Naive thymus-derived CD8-positive, alpha-beta T cell (primary cell): ENCODE measurements at regions not wholly inside any gene's neighbourhood (a gene's known extent, or its start where the extent isn't known, plus 50 kb on each side); places are given as distances from the start of the nearest gene placed in this dataset.

Source experiments
- ATAC-seq, 2 donors: fragments of 150-1000 bp; cut with Tn5 transposase in 1 of 2; sonication (Bioruptor Pico), chemical (Tn5 transposase) in 1 of 2; 1 replicate in 1 of 2; 2 replicates in 1 of 2; pipeline ENCODE4 v1.10.0; 2021; ENCODE audit warnings: mild to moderate bottlenecking in 2 of 2, moderate library complexity in 2 of 2
- POLR2A ChIA-PET: fragments of 350-600 bp; sonication (Branson Sonifier 250); formaldehyde crosslinking; loops from one replicate; lab custom pipeline; 2021; ENCODE audit warnings: antibody characterized with exemption; lab: Charles Lee
- DNase-seq, 10 donors: peaks; one replicate each; pipeline versions ENCODE4 v3.0.0 to v3.0.0-alpha.2; 2020 to 2022
- H3K27ac Mint-ChIP-seq, 10 donors: one replicate each; pipeline ENCODE4 v1.8.0; 2020 to 2022; ENCODE audit warnings: mild to moderate bottlenecking in 10 of 10, mixed read lengths in 10 of 10, moderate library complexity in 4 of 10, inconsistent platforms in 1 of 10
- H3K27me3 Mint-ChIP-seq, 5 donors: one replicate each; pipeline ENCODE4 v1.8.0; 2021 to 2022; ENCODE audit warnings: mixed read lengths in 5 of 5
- H3K36me3 Mint-ChIP-seq, 3 donors: one replicate each; pipeline ENCODE4 v1.8.0; 2020 to 2022; ENCODE audit warnings: mixed read lengths in 3 of 3, mild to moderate bottlenecking in 2 of 3, inconsistent platforms in 1 of 3
- H3K4me1 Mint-ChIP-seq, 4 donors: one replicate each; pipeline ENCODE4 v1.8.0; 2021 to 2022; ENCODE audit warnings: mixed read lengths in 4 of 4
- H3K4me3 Mint-ChIP-seq, 10 donors: one replicate each; pipeline ENCODE4 v1.8.0; 2020 to 2022; ENCODE audit warnings: mild to moderate bottlenecking in 10 of 10, mixed read lengths in 10 of 10, moderate library complexity in 6 of 10, inconsistent platforms in 1 of 10
- H3K9me3 Mint-ChIP-seq, 9 donors: one replicate each; pipeline ENCODE4 v1.8.0; 2020 to 2022; ENCODE audit warnings: mixed read lengths in 9 of 9, mild to moderate bottlenecking in 3 of 9, inconsistent platforms in 1 of 9, moderate library complexity in 1 of 9

- Mint-ChIP-seq H3K27me3 (peaks cover 0 to 6% (median 0%) of the 10 kb centered on the region in 5 donors), H3K4me1 (peaks cover 0 to 4% (median 0%) of the 10 kb centered on the region in 4 donors)
Observed at GRCh38 chr1:221109930-221110329, 230.7 kb downstream of the HLX start.

GRCh38 chr1:221117133-221117532, 237.9 kb downstream of the HLX start:
- POLR2A ChIA-PET: no interaction called here
- H3K27me3 Mint-ChIP-seq: peaks cover 2 to 22% (median 7%) of the 10 kb centered on the region in 5 donors
- H3K36me3 Mint-ChIP-seq: peaks cover 0 to 5% (median 0%) of the 10 kb centered on the region in 3 donors
- no peak overlapping the region for H3K4me3 Mint-ChIP-seq
- peaks cover 0 to 27% (median 8%) of the 10 kb centered on the region in 9 donors for H3K9me3 Mint-ChIP-seq
- H3K4me1 Mint-ChIP-seq: no peaks in the 10 kb centered on the region
- DNase-seq (no peak), ATAC-seq (no peak)
- no peak overlapping the region for H3K27ac Mint-ChIP-seq

More at GRCh38 chr1:221109930-221110329, 230.7 kb downstream of the HLX start:
- DNase-seq (no peak), ATAC-seq (no peak)
- peaks cover 0 to 12% (median 6%) of the 10 kb centered on the region in 9 donors for H3K9me3 Mint-ChIP-seq
- H3K4me3 Mint-ChIP-seq: no peak overlapping the region
- H3K36me3 Mint-ChIP-seq: no peaks in the 10 kb centered on the region
- POLR2A ChIA-PET: no interaction called here
- H3K27ac Mint-ChIP-seq: no peak overlapping the region

GRCh38 chr1:221117548-221117951, 238.3 kb downstream of the HLX start:
- Mint-ChIP-seq H3K4me3 (no peak overlapping the region), H3K27ac (no peak overlapping the region), H3K27me3 (peaks cover 2 to 22% (median 7%) of the 10 kb centered on the region in 5 donors), H3K36me3 (peaks cover 0 to 5% (median 0%) of the 10 kb centered on the region in 3 donors), H3K4me1 (no peaks in the 10 kb centered on the region), H3K9me3 (peaks cover 0 to 27% (median 8%) of the 10 kb centered on the region in 9 donors)
- POLR2A ChIA-PET: no interaction called here
- DNase-seq (no peak), ATAC-seq (no peak)

- Mint-ChIP-seq H3K4me3 (no peak overlapping the region), H3K4me1 (no peaks in the 10 kb centered on the region), H3K27ac (no peak overlapping the region), H3K27me3 (peaks cover 2 to 22% (median 7%) of the 10 kb centered on the region in 5 donors), H3K9me3 (peaks cover 0 to 23% (median 7%) of the 10 kb centered on the region in 9 donors), H3K36me3 (peaks cover 0 to 5% (median 0%) of the 10 kb centered on the region in 3 donors)
- POLR2A ChIA-PET: no interaction called here
- no peak for ATAC-seq
- no peak for DNase-seq
Observed at GRCh38 chr1:221118176-221118937, 239.1 kb downstream of the HLX start.

GRCh38 chr1:221118938-221119320, 239.7 kb downstream of the HLX start:
- peaks cover 2 to 22% (median 7%) of the 10 kb centered on the region in 5 donors for H3K27me3 Mint-ChIP-seq
- H3K4me3 Mint-ChIP-seq: no peak overlapping the region
- DNase-seq (no peak), ATAC-seq (no peak)
- peaks cover 0 to 5% (median 0%) of the 10 kb centered on the region in 3 donors for H3K36me3 Mint-ChIP-seq
- POLR2A ChIA-PET: no interaction called here
- H3K27ac Mint-ChIP-seq: no peak overlapping the region
- H3K4me1 Mint-ChIP-seq: no peaks in the 10 kb centered on the region
- peaks cover 0 to 20% (median 5%) of the 10 kb centered on the region in 9 donors for H3K9me3 Mint-ChIP-seq

- no peak for ATAC-seq
- peaks cover 2 to 24% (median 7%) of the 10 kb centered on the region in 9 donors for H3K9me3 Mint-ChIP-seq
- peaks cover 0 to 5% (median 4%) of the 10 kb centered on the region in 5 donors for H3K27me3 Mint-ChIP-seq
- peaks cover 0 to 4% (median 0%) of the 10 kb centered on the region in 3 donors for H3K36me3 Mint-ChIP-seq
- POLR2A ChIA-PET: no interaction called here
- no peaks in the 10 kb centered on the region for H3K4me1 Mint-ChIP-seq
- H3K4me3 Mint-ChIP-seq: no peak overlapping the region
- no peak for DNase-seq
- H3K27ac Mint-ChIP-seq: no peak overlapping the region
Observed at GRCh38 chr1:221122501-221122900, 243.3 kb downstream of the HLX start.

- POLR2A ChIA-PET: no interaction called here
- H3K4me1 Mint-ChIP-seq: no peaks in the 10 kb centered on the region
Observed at GRCh38 chr1:221125976-221126375, 246.7 kb downstream of the HLX start.

GRCh38 chr1:221137666-221138065, 258.4 kb downstream of the HLX start:
- no peaks in the 10 kb centered on the region for H3K4me1 Mint-ChIP-seq
- H3K27me3 Mint-ChIP-seq: peaks cover 2 to 10% (median 5%) of the 10 kb centered on the region in 5 donors
- no peaks in the 10 kb centered on the region for H3K36me3 Mint-ChIP-seq
- peaks cover 0 to 4% (median 0%) of the 10 kb centered on the region in 9 donors for H3K9me3 Mint-ChIP-seq
- DNase-seq (no peak), ATAC-seq (no peak)
- no peak overlapping the region for H3K4me3 Mint-ChIP-seq
- POLR2A ChIA-PET: no interaction called here
- no peak overlapping the region for H3K27ac Mint-ChIP-seq

More at GRCh38 chr1:221125976-221126375, 246.7 kb downstream of the HLX start:
- H3K27ac Mint-ChIP-seq: no peak overlapping the region
- peaks cover 0 to 4% (median 0%) of the 10 kb centered on the region in 5 donors for H3K27me3 Mint-ChIP-seq
- ATAC-seq (no peak), DNase-seq (no peak)
- H3K36me3 Mint-ChIP-seq: peaks cover 0 to 5% (median 0%) of the 10 kb centered on the region in 3 donors
- peaks cover under 1 to 29% (median 7%) of the 10 kb centered on the region in 9 donors for H3K9me3 Mint-ChIP-seq
- no peak overlapping the region for H3K4me3 Mint-ChIP-seq

GRCh38 chr1:221138516-221138915, 259.3 kb downstream of the HLX start:
- Mint-ChIP-seq H3K36me3 (no peaks in the 10 kb centered on the region), H3K9me3 (peaks cover 0 to 4% (median 0%) of the 10 kb centered on the region in 9 donors), H3K27ac (no peak overlapping the region), H3K4me3 (no peak overlapping the region), H3K4me1 (no peaks in the 10 kb centered on the region), H3K27me3 (peaks cover 2 to 10% (median 5%) of the 10 kb centered on the region in 5 donors)
- POLR2A ChIA-PET: no interaction called here
- ATAC-seq (no peak), DNase-seq (no peak)

- ATAC-seq (no peak), DNase-seq (no peak)
- H3K9me3 Mint-ChIP-seq: peaks cover 0 to 6% (median 0%) of the 10 kb centered on the region in 9 donors
- H3K4me3 Mint-ChIP-seq: no peak overlapping the region
- POLR2A ChIA-PET: no interaction called here
- no peak overlapping the region for H3K27ac Mint-ChIP-seq
- peaks cover 2 to 10% (median 5%) of the 10 kb centered on the region in 5 donors for H3K27me3 Mint-ChIP-seq
- no peaks in the 10 kb centered on the region for H3K36me3 Mint-ChIP-seq
- H3K4me1 Mint-ChIP-seq: no peaks in the 10 kb centered on the region
Observed at GRCh38 chr1:221139991-221140390, 260.7 kb downstream of the HLX start.

- ATAC-seq: no peak
- Mint-ChIP-seq H3K4me1 (no peaks in the 10 kb centered on the region), H3K9me3 (peaks cover 0 to 6% (median 0%) of the 10 kb centered on the region in 9 donors), H3K36me3 (no peaks in the 10 kb centered on the region), H3K27ac (no peak overlapping the region), H3K27me3 (peaks cover 0 to 10% (median 5%) of the 10 kb centered on the region in 5 donors), H3K4me3 (no peak overlapping the region)
- POLR2A ChIA-PET: no interaction called here
- no peak for DNase-seq
Observed at GRCh38 chr1:221141096-221141495, 261.9 kb downstream of the HLX start.

GRCh38 chr1:221141606-221142285, 262.5 kb downstream of the HLX start:
- peaks cover 0 to 6% (median 0%) of the 10 kb centered on the region in 9 donors for H3K9me3 Mint-ChIP-seq
- H3K4me3 Mint-ChIP-seq: no peak overlapping the region
- no peaks in the 10 kb centered on the region for H3K4me1 Mint-ChIP-seq
- no peaks in the 10 kb centered on the region for H3K36me3 Mint-ChIP-seq
- POLR2A ChIA-PET: no interaction called here
- ATAC-seq (no peak), DNase-seq (no peak)
- H3K27me3 Mint-ChIP-seq: peaks cover 0 to 10% (median 5%) of the 10 kb centered on the region in 5 donors
- H3K27ac Mint-ChIP-seq: no peak overlapping the region

GRCh38 chr1:221148660-221149059, 269.4 kb downstream of the HLX start:
- ATAC-seq (no peak), DNase-seq (no peak)
- POLR2A ChIA-PET: no interaction called here
- Mint-ChIP-seq H3K36me3 (no peaks in the 10 kb centered on the region), H3K27ac (no peak overlapping the region), H3K9me3 (peaks cover 0 to 6% (median 0%) of the 10 kb centered on the region in 9 donors), H3K27me3 (peaks cover 0 to 3% (median 2%) of the 10 kb centered on the region in 5 donors), H3K4me1 (no peaks in the 10 kb centered on the region), H3K4me3 (no peak overlapping the region)
